HFFc6 (cell line): ENCODE measurements at regions not wholly inside any gene's neighbourhood (a gene's known extent, or its start where the extent isn't known, plus 50 kb on each side); places are given as distances from the start of the nearest gene placed in this dataset.
A peak's percentile ranks its signal among the peaks of the same experiment; 100 is the strongest.

Experiments
- DNase-seq: peaks from one replicate; pipeline ENCODE4 v3.0.0-alpha.2; 2018
- H3K27ac Mint-ChIP-seq: 2 replicates; pipeline ENCODE4 v1.8.0; 2020; ENCODE audit warnings: mild to moderate bottlenecking, mixed read lengths
- H3K27me3 Mint-ChIP-seq: 2 replicates; pipeline ENCODE4 v1.8.0; 2021; ENCODE audit warnings: mild to moderate bottlenecking, moderate library complexity, mixed read lengths; ENCODE audit not compliant: insufficient read depth
- H3K36me3 Mint-ChIP-seq: 2 replicates; pipeline ENCODE4 v1.8.0; 2021; ENCODE audit warnings: low read depth, mixed read lengths
- H3K4me1 Mint-ChIP-seq: 2 replicates; pipeline ENCODE4 v1.8.0; 2020; ENCODE audit warnings: low read depth, mixed read lengths
- H3K4me3 Mint-ChIP-seq: 2 replicates; pipeline ENCODE4 v1.8.0; 2020; ENCODE audit warnings: mild to moderate bottlenecking, moderate library complexity, mixed read lengths
- H3K9me3 Mint-ChIP-seq: 2 replicates; pipeline ENCODE4 v1.8.0; 2020; ENCODE audit warnings: mild to moderate bottlenecking, mixed read lengths
- CTCF ChIP-seq: fragments of 200-600 bp; sonication (generic); IDR thresholded peaks from 2 replicates; pipeline ENCODE4 v1.5.0; 2021; ENCODE audit warnings: antibody characterized with exemption, mild to moderate bottlenecking

- no peak for TF ChIP-seq CTCF
- Mint-ChIP-seq H3K4me1 (peaks cover 52% of the 10 kb centered on the region), H3K27ac (no peak overlapping the region), H3K27me3 (no peaks in the 10 kb centered on the region; the same call in 1 of the 2 replicates), H3K4me3 (no peak overlapping the region), H3K9me3 (no peaks in the 10 kb centered on the region), H3K36me3 (no peaks in the 10 kb centered on the region)
- peak; percentile 15 for DNase-seq
Measured at GRCh38 chr2:180572346-180572745, 408.1 kb upstream of the UBE2E3 start.

DNA sequence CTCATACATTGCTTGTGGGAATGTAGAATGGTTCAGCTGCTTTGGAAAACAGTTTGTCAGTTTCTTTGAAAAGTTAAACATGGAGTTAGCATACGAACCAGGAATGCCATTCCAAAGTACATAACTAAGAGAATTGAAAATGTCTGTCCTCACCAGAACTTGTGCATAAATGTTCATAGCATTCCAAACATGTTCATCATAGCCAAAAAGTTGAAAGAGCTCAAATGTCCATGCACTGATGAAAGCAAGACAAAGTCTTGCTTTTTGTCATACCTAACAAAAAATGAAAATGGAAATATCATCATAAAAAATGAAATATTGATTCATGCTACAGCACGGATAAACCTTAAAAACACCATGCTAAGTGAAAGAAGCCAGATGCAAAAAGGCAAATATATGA, 408.8 kb upstream of the UBE2E3 start:
- no peaks in the 10 kb centered on the region for H3K9me3 Mint-ChIP-seq
- peak; percentile 48 for DNase-seq
- no peaks in the 10 kb centered on the region; the same call in 1 of the 2 replicates for H3K27me3 Mint-ChIP-seq
- H3K36me3 Mint-ChIP-seq, result no peaks in the 10 kb centered on the region
- H3K4me3 Mint-ChIP-seq, result peak overlapping the region; percentile 56
- H3K27ac Mint-ChIP-seq, result peak overlapping the region; percentile 78
- H3K4me1 Mint-ChIP-seq, result peaks cover 51% of the 10 kb centered on the region
- TF ChIP-seq CTCF, result no peak

GRCh38 chr2:180570864-180571263, 409.5 kb upstream of the UBE2E3 start:
- TF ChIP-seq CTCF, result no peak
- DNase-seq, result no peak
- peaks cover 51% of the 10 kb centered on the region for H3K4me1 Mint-ChIP-seq
- H3K27me3 Mint-ChIP-seq, result no peaks in the 10 kb centered on the region; the same call in 1 of the 2 replicates
- peak overlapping the region; percentile 78; the same call in 1 of the 2 replicates for H3K27ac Mint-ChIP-seq
- no peaks in the 10 kb centered on the region for H3K36me3 Mint-ChIP-seq
- no peak overlapping the region for H3K4me3 Mint-ChIP-seq
- no peaks in the 10 kb centered on the region for H3K9me3 Mint-ChIP-seq

GRCh38 chr2:180564051-180564450, 416.4 kb upstream of the UBE2E3 start:
- TF ChIP-seq CTCF, result no peak
- Mint-ChIP-seq H3K27ac (no peak overlapping the region), H3K4me1 (peaks cover 6% of the 10 kb centered on the region), H3K27me3 (no peaks in the 10 kb centered on the region; the same call in 1 of the 2 replicates), H3K9me3 (no peaks in the 10 kb centered on the region), H3K36me3 (no peaks in the 10 kb centered on the region), H3K4me3 (no peak overlapping the region)
- no peak for DNase-seq

- Mint-ChIP-seq H3K9me3 (no peaks in the 10 kb centered on the region), H3K36me3 (no peaks in the 10 kb centered on the region), H3K4me1 (peaks cover 2% of the 10 kb centered on the region), H3K27me3 (no peaks in the 10 kb centered on the region; the same call in 1 of the 2 replicates), H3K4me3 (no peak overlapping the region), H3K27ac (no peak overlapping the region)
- no peak for TF ChIP-seq CTCF
- DNase-seq, result no peak
Measured at GRCh38 chr2:180562378-180562777, 418.0 kb upstream of the UBE2E3 start.

DNA sequence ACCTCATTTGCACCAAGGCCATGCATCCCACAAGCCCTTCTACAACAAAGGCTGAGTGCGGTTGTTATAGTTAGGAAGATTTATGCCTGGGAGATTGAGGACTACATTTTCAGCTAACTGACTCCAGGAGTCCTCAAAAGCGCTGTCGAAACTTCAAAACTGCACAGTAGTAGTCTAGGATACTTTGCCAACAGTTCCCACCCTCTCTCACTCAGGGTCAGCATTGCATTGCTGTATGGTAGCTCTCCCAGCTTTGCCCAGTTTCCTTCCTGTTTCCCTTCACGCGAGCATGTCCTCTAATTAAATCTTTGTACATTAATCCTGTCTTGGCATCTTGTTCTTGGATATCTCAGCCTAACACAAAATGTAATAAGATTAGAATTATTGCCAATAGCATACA, 420.6 kb upstream of the UBE2E3 start:
- no peak overlapping the region; the same call in 1 of the 2 replicates for H3K4me3 Mint-ChIP-seq
- TF ChIP-seq CTCF, result no peak
- no peaks in the 10 kb centered on the region for H3K4me1 Mint-ChIP-seq
- no peak overlapping the region for H3K27ac Mint-ChIP-seq
- peaks cover 4% of the 10 kb centered on the region; the same call in 1 of the 2 replicates for H3K36me3 Mint-ChIP-seq
- no peaks in the 10 kb centered on the region for H3K9me3 Mint-ChIP-seq
- no peak for DNase-seq
- no peaks in the 10 kb centered on the region; the same call in 1 of the 2 replicates for H3K27me3 Mint-ChIP-seq
